HG02870 (cell line): ENCODE measurements at regions not wholly inside any gene's neighbourhood (a gene's known extent, or its start where the extent isn't known, plus 50 kb on each side); places are given as distances from the start of the nearest gene placed in this dataset.

Experiments used
- ATAC-seq: cut with Tn5 transposase; IDR thresholded peaks from one replicate; pipeline ENCODE4 v1.9.1; 2021; ENCODE audit warnings: mild to moderate bottlenecking, moderate library complexity; ENCODE audit not compliant: unreplicated experiment

DNA sequence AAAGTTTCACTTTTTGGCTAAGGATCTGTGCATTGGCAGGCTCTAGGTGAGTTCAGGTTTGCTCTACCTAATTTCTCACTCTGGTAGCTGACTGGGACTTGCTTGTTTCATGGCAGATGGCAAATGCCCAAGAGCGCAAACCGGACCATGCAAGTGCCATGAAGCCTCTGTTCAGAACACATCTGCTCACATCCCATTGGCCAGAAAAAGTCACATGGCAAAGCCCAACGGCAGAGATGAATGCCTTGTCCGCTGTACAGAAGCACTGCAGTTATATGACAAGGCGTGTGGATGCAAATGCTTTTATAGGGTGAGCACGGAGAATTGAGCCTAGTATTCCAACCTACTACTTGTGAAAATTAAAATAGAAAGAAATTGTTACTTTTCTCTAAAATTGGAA lies 202.2 kb upstream of the HMGA2 start:
- no peak for ATAC-seq

- ATAC-seq, result no peak
These were observed 200.8 kb upstream of the HMGA2 start for GRCh38 chr12:65623507-65623906.

- ATAC-seq, result no peak
These were observed 199.7 kb upstream of the HMGA2 start for GRCh38 chr12:65624554-65625086.

GRCh38 chr12:65628061-65628460 lies 196.2 kb upstream of the HMGA2 start:
- ATAC-seq, result no peak

GRCh38 chr12:65630555-65630954 lies 193.7 kb upstream of the HMGA2 start:
- ATAC-seq, result no peak

- ATAC-seq, result no peak
These were observed 192.6 kb upstream of the HMGA2 start for GRCh38 chr12:65631621-65632111.

DNA sequence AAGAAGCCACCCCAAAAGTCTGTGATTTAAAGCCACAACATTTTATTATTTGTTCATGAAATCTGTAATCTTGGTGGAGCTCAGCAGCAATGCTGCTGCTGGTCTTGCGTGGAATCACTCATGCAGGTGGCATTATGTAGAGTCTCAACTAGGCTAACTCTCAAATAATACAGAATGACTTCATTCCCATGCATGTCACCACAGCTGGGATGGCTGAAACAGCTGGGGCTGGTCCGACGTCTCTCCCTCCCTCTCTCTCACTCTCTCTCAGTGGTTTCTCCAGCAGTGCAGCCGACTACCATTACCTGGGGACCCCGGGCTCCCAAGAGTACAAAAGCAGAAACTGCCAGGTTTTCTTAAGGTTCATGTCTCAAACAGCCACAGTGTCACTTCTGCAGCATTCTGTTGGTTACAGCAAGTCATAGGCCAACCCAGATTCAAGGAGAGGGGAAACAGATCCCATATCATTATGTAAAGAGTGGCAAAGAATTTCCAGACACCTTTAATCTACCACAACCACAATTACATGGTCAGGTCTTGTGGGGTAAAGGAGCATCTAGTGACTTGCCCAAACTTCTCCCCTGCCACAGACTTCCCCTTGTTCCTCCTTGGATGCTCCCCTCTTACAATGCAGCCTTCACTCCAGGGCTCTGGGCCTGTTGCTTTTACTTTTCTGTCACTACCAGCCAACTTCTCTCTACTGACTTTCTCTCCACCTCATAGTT lies 192.0 kb upstream of the HMGA2 start:
- ATAC-seq, result no peak

DNA sequence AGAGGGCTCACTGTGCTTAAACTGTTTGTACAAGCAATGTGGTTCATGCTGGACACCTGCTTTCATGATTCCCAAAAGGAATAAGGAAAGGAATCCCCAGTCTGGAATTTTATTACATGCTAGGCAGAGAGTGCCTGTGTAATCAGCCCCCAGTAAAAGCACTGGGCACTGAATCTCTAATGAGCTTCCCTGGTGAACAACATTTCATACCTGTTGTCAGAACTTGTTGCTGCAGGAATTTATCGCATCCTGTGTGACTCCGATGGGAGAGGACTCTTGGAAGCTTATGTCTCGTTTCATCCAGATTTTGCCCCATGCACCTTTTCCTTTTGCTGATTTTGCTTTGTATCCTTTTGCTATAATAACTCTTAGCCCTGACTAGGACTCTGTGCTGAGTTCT lies 190.2 kb upstream of the HMGA2 start:
- ATAC-seq, result no peak

GRCh38 chr12:65634626-65635331 lies 189.5 kb upstream of the HMGA2 start:
- no peak for ATAC-seq

- no peak for ATAC-seq
These were observed 187.8 kb upstream of the HMGA2 start for GRCh38 chr12:65636436-65636835.

GRCh38 chr12:65637150-65637549 lies 187.1 kb upstream of the HMGA2 start:
- ATAC-seq, result no peak

- ATAC-seq, result no peak
These were observed 186.5 kb upstream of the HMGA2 start for GRCh38 chr12:65637774-65638173.

DNA sequence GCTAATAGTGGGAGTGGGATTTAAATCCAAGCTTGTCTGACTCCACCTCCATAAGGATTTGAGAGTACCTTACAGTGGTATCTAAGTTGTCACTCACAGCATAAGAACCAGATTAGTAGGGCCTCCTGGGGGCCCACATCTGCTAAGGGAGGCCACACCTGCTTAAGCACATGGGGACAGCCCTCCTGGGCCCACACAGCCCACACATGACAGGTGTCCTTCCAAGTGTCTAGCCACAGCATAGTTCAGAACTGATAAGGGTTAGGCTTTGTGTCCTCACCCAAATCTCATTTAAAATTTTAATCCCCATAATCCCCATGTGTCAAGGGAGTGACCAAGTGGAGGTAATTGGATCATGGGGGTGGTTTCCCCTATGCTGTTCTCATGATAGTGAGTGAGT lies 186.0 kb upstream of the HMGA2 start:
- no peak for ATAC-seq

DNA sequence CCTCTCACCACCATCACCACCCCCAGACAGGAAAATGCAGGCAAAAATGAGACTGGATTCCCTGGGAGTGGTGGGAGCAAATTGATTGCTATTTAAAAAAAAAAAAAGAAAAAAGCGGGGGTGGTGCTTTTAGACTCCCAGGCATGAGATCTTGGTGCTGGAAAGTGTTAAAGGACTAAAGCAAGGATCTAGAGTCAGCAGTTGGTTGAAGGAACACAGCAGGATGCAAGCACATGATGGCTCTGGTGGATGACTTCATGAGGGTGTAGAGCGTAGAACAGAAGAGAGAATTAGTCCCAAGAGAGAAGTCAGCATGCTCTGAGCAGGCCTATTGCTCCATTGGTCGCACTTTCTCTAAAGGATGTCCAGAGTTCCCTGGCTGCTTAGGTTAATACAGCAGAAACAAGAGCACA lies 183.8 kb upstream of the HMGA2 start:
- ATAC-seq, result no peak

DNA sequence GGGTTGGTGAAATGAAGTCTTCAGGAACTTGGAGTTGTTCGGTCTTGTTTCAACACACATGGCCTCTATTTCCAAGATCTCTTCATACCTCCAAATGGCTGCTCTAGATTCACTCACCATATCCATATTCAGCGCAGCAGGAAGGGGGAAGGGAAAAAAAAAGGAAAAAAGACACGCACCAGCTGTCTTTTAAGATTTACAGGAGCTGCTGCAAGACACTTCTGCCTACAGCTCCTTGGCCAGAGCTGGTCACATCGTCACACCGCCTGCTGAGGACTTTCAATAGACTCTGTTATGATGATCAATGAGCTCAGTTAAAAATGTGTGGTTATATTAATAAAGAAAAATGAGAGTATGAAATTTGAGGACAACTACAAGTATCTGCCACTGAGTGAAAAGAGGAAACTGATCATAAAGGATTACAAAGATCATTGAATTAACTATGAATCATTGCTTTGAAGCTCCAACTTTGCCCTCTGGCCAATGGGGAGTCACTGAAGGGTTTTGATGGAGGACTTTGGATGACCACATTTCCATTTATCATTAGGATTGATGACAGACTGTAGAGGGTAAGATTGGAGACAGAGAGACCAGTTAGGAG lies 182.1 kb upstream of the HMGA2 start:
- no peak for ATAC-seq

DNA sequence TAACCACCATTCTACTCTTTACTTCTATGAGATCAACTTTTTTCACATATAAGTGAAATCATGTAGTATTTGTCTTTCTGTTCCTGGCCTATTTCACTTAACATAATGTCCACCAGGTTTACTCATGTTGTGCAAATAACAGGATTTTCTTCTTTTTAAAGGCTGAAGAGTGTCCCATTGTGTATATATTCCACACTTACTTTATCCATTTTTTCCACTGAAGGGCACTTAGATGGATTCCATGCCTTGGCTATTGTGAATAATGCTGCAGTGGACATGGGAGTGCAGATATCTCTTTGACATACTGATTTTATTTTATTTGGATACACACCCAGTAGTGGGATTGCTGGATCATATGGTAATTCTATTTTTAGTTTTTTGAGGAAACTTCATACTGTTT lies 181.1 kb upstream of the HMGA2 start:
- ATAC-seq, result no peak

DNA sequence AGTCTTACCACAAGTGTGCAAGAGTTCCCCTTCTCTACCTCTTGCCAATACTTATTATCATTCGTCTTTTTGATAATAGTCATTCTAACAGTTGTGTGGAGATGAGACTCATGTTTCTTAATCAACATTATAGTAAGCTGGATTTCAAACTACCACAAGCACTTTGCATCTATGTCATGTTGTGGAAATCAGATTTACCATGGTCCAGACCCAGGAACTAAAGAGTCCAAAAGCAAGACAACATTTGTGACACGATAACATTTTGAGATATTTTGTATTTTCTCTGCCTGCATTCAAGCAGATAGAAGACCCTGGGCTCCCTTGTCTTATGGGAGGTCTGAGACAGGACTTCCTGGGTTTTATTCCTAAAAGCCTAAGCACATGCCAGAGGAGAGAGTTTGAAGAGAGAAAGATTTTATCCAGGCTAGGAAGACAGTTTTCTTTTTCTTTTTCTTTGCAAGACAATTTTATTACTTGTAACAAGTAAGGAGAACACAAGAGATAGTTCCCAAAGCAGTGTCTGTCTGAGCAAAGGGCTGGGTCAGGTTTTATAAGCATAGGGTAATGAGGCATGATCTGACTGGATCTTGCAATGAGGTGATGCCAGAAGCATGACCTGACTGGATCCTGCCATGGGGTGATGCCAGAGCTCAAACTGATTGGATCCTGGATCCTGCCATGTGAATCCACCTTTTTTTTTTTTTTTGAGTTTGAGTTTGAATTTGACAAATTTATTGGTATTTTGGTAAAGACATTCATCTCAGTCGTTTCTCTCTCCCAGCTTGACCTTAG lies 180.5 kb upstream of the HMGA2 start:
- ATAC-seq, result no peak

DNA sequence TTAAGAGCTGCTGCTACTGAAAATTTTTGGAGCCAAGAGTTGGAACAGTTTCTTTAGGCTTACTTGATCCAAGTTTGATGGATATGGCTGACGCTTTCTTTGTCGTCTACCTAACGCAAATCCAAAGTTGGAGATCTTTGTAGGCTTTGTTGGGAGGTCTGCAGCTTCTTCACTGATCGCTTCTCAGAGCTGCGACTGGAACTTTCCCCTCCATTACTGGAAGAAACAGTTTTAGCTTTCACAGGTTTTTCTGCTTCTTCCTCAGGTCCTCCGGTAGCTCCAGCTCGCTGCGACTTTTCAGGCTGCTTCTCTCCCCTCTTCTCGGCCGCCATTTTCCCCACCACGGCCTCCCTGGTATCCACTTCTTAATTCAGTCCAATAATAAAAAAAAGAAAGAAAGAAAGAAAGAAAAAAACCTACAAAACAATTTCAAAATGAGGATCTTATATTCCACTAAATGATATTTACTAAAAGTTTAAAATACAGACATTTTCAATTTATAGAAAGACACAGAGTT lies 178.1 kb upstream of the HMGA2 start:
- no peak for ATAC-seq

- no peak for ATAC-seq
These were observed 177.2 kb upstream of the HMGA2 start for GRCh38 chr12:65647074-65647473.

GRCh38 chr12:65648461-65648860 lies 175.8 kb upstream of the HMGA2 start:
- ATAC-seq, result no peak

- no peak for ATAC-seq
These were observed 175.2 kb upstream of the HMGA2 start for GRCh38 chr12:65649126-65649525.
